CD4-positive, alpha-beta T cell (primary cell): ENCODE measurements at regions not wholly inside any gene's neighbourhood (a gene's known extent, or its start where the extent isn't known, plus 50 kb on each side); places are given as distances from the start of the nearest gene placed in this dataset.

Source experiments
- ATAC-seq: fragments of 200-7000 bp; cut with Tn5 transposase; one replicate; pipeline ENCODE4 v1.10.0; 2022; ENCODE audit warnings: mild to moderate bottlenecking; ENCODE audit not compliant: poor library complexity
- CTCF ChIA-PET: fragments of 350-600 bp; sonication (Branson Sonifier 250); formaldehyde crosslinking; loops from one replicate; lab custom pipeline; 2021; ENCODE audit warnings: antibody characterized with exemption, inconsistent platforms; lab: Charles Lee
- POLR2A ChIA-PET: fragments of 350-600 bp; sonication (Branson Sonifier 250); formaldehyde crosslinking; loops from one replicate; lab custom pipeline; 2021; ENCODE audit warnings: antibody characterized with exemption, inconsistent platforms; lab: Charles Lee
- DNase-seq, 14 experiments: peaks; one replicate each; pipeline ENCODE4 v3.0.0-alpha.2; 2013 to 2020; ENCODE audit warnings: mixed read lengths in 2 of 14
- H3K27ac ChIP-seq, 2 donors: one replicate each; pipeline versions ENCODE4 v1.5.1 to v1.7.0; 2013; ENCODE audit warnings: low read length in 2 of 2, low read depth in 1 of 2, mild to moderate bottlenecking in 1 of 2
- H3K27me3 ChIP-seq, 2 experiments: 1 replicate in 1 of 2; 2 replicates in 1 of 2; pipeline versions ENCODE4 v1.6.1 to v1.7.0; 2013; ENCODE audit warnings: low read length in 2 of 2, control low read depth in 1 of 2, mild to moderate bottlenecking in 1 of 2, moderate library complexity in 1 of 2; ENCODE audit not compliant: insufficient read depth in 2 of 2, control insufficient read depth in 1 of 2
- H3K36me3 ChIP-seq: one replicate; pipeline ENCODE4 v1.6.1; 2013; ENCODE audit warnings: low read length, control low read depth; ENCODE audit not compliant: insufficient read depth
- H3K4me1 ChIP-seq: one replicate; pipeline ENCODE4 v1.6.1; 2013; ENCODE audit warnings: low read length, control low read depth; ENCODE audit not compliant: insufficient read depth
- H3K4me3 ChIP-seq: one replicate; pipeline ENCODE4 v1.5.1; 2013; ENCODE audit warnings: mild to moderate bottlenecking, low read length, moderate library complexity
- H3K9me3 ChIP-seq, 2 experiments: 1 replicate in 1 of 2; 2 replicates in 1 of 2; pipeline versions ENCODE4 v1.6.1 to v1.7.0; 2013; ENCODE audit warnings: low read length in 2 of 2, mild to moderate bottlenecking in 2 of 2, control low read depth in 1 of 2, moderate library complexity in 1 of 2; ENCODE audit not compliant: control insufficient read depth in 1 of 2, insufficient read depth in 1 of 2
- H3K27ac Mint-ChIP-seq: one replicate; pipeline ENCODE4 v1.8.0; 2020; ENCODE audit warnings: mixed read lengths
- H3K27me3 Mint-ChIP-seq: one replicate; pipeline ENCODE4 v1.8.0; 2021; ENCODE audit warnings: mixed read lengths
- H3K36me3 Mint-ChIP-seq: one replicate; pipeline ENCODE4 v1.8.0; 2021; ENCODE audit warnings: low read depth, mixed read lengths
- H3K4me1 Mint-ChIP-seq: one replicate; pipeline ENCODE4 v1.8.0; 2021; ENCODE audit warnings: low read depth, mixed read lengths
- H3K4me3 Mint-ChIP-seq: one replicate; pipeline ENCODE4 v1.8.0; 2020; ENCODE audit warnings: mild to moderate bottlenecking, mixed read lengths
- H3K9me3 Mint-ChIP-seq: one replicate; pipeline ENCODE4 v1.8.0; 2020; ENCODE audit warnings: mixed read lengths
- CTCF ChIP-seq: fragments of 200-600 bp; IDR thresholded peaks from one replicate; pipeline ENCODE4 v1.8.0; 2022; ENCODE audit warnings: antibody characterized with exemption, mild to moderate bottlenecking
- intact Hi-C, 2 experiments: fragments of 100-400 bp; cut with DNase I in 1 of 2; cut with micrococcal nuclease in 1 of 2; formaldehyde crosslinking; loops; one replicate each; pipeline versions ENCODE4 v1.15.1 to v1.9.0; 2023 to 2025; cut with DNase I, micrococcal nuclease

- no peaks in the 10 kb centered on the region for H3K4me1 ChIP-seq
- H3K4me3 ChIP-seq, result no peak overlapping the region
- Mint-ChIP-seq H3K27me3 (peaks cover 17% of the 10 kb centered on the region), H3K4me3 (no peak overlapping the region), H3K9me3 (no peaks in the 10 kb centered on the region), H3K36me3 (no peaks in the 10 kb centered on the region), H3K4me1 (no peaks in the 10 kb centered on the region), H3K27ac (no peak overlapping the region)
- intact Hi-C loops, result no loop called here
- DNase-seq (no peak), ATAC-seq (no peak)
- ChIA-PET CTCF (no interaction called here), POLR2A (no interaction called here)
- no peaks in the 10 kb centered on the region for H3K36me3 ChIP-seq
- no peak for TF ChIP-seq CTCF
- no peaks in the 10 kb centered on the region for H3K27me3 ChIP-seq
- H3K27ac ChIP-seq, result no peak overlapping the region
- H3K9me3 ChIP-seq, result peaks cover 0 to 8% of the 10 kb centered on the region in 2 experiments
Measured at GRCh38 chr11:130703489-130704190, 212.6 kb downstream of the SNX19 start.

- no peaks in the 10 kb centered on the region for H3K9me3 Mint-ChIP-seq
Measured at GRCh38 chr11:130705670-130706421, 210.4 kb downstream of the SNX19 start.

GRCh38 chr11:130706572-130706971, 209.7 kb downstream of the SNX19 start:
- H3K27ac ChIP-seq, result no peak overlapping the region
- H3K27me3 ChIP-seq, result no peaks in the 10 kb centered on the region
- intact Hi-C loops, result no loop called here
- H3K4me1 ChIP-seq, result no peaks in the 10 kb centered on the region
- POLR2A ChIA-PET, result no interaction called here
- Mint-ChIP-seq H3K4me1 (no peaks in the 10 kb centered on the region), H3K36me3 (no peaks in the 10 kb centered on the region), H3K4me3 (no peak overlapping the region), H3K27ac (no peak overlapping the region), H3K9me3 (no peaks in the 10 kb centered on the region), H3K27me3 (peaks cover 17% of the 10 kb centered on the region)
- ATAC-seq (no peak), DNase-seq (no peak)
- H3K36me3 ChIP-seq, result no peaks in the 10 kb centered on the region
- no peak overlapping the region for H3K4me3 ChIP-seq
- peaks cover 0 to 8% of the 10 kb centered on the region in 2 experiments for H3K9me3 ChIP-seq
- CTCF ChIA-PET, result no interaction called here
- no peak for TF ChIP-seq CTCF

More at GRCh38 chr11:130705670-130706421, 210.4 kb downstream of the SNX19 start:
- no peaks in the 10 kb centered on the region for H3K27me3 ChIP-seq
- H3K4me3 ChIP-seq, result no peak overlapping the region
- H3K9me3 ChIP-seq, result peaks cover 0 to 8% of the 10 kb centered on the region in 2 experiments
- Mint-ChIP-seq H3K4me1 (no peaks in the 10 kb centered on the region), H3K27ac (no peak overlapping the region), H3K27me3 (peaks cover 17% of the 10 kb centered on the region), H3K36me3 (no peaks in the 10 kb centered on the region), H3K4me3 (no peak overlapping the region)
- POLR2A ChIA-PET, result no interaction called here
- no peaks in the 10 kb centered on the region for H3K4me1 ChIP-seq
- no peak for TF ChIP-seq CTCF
- H3K36me3 ChIP-seq, result no peaks in the 10 kb centered on the region
- CTCF ChIA-PET, result no interaction called here
- intact Hi-C loops, result no loop called here
- DNase-seq (no peak), ATAC-seq (no peak)
- H3K27ac ChIP-seq, result no peak overlapping the region
